Thymus (tissue), 11 donors: ENCODE measurements at regions not wholly inside any gene's neighbourhood (a gene's known extent, or its start where the extent isn't known, plus 50 kb on each side); places are given as distances from the start of the nearest gene placed in this dataset.

Experiments used
- DNase-seq, 9 donors: peaks; one replicate each; pipeline ENCODE4 v3.0.0-alpha.2; 2013; ENCODE audit warnings: low spot score in 9 of 9, low read depth in 6 of 9, missing footprints in 1 of 9
- H3K27ac ChIP-seq, 2 donors: one replicate each; pipeline ENCODE4 v1.5.1; 2013; ENCODE audit warnings: control low read depth in 1 of 2, low read depth in 1 of 2, low read length in 1 of 2, mild to moderate bottlenecking in 1 of 2, moderate library complexity in 1 of 2
- H3K27me3 ChIP-seq, 2 donors: one replicate each; pipeline ENCODE4 v1.5.1; 2013; ENCODE audit warnings: low read length in 1 of 2; ENCODE audit not compliant: control insufficient read depth in 2 of 2, insufficient read depth in 1 of 2
- H3K36me3 ChIP-seq, 2 donors: one replicate each; pipeline ENCODE4 v1.5.1; 2013; ENCODE audit warnings: low read length in 1 of 2, mild to moderate bottlenecking in 1 of 2, moderate library complexity in 1 of 2; ENCODE audit not compliant: control insufficient read depth in 2 of 2, insufficient read depth in 2 of 2
- H3K4me1 ChIP-seq, 2 donors: one replicate each; pipeline ENCODE4 v1.5.1; 2013; ENCODE audit warnings: low read length in 2 of 2; ENCODE audit not compliant: control insufficient read depth in 2 of 2, insufficient read depth in 2 of 2
- H3K4me3 ChIP-seq, 2 donors: one replicate each; pipeline ENCODE4 v1.5.1; 2013; ENCODE audit warnings: low read length in 2 of 2, control low read depth in 1 of 2, mild to moderate bottlenecking in 1 of 2
- H3K9me3 ChIP-seq, 2 donors: one replicate each; pipeline ENCODE4 v1.5.1; 2013; ENCODE audit warnings: low read length in 1 of 2, mild to moderate bottlenecking in 1 of 2; ENCODE audit not compliant: control insufficient read depth in 2 of 2, insufficient read depth in 1 of 2
- WGBS: extraction: QIAGEN DNeasy Blood & Tissue Kit; methylation state at CpG from one replicate; pipeline ENCODE4 v1.1.7; 2013; 5-methylcytosine and 5-hydroxymethylcytosine counted together
- donor health status: healthy.

- no peak for DNase-seq
- H3K9me3 ChIP-seq, result peaks cover 0 to 2% of the 10 kb centered on the region in 2 donors
- H3K4me3 ChIP-seq, result no peak overlapping the region
- WGBS, result 73% methylated on average over 11 of the region's 11 CpGs
- H3K4me1 ChIP-seq, result no peaks in the 10 kb centered on the region
- H3K27ac ChIP-seq, result no peak overlapping the region
- no peaks in the 10 kb centered on the region for H3K36me3 ChIP-seq
- H3K27me3 ChIP-seq, result peaks cover 0 to 3% of the 10 kb centered on the region in 2 donors
Observed at GRCh38 chr6:169891846-169892245, 140.4 kb downstream of the ERMARD start.

- Histone ChIP-seq H3K4me1 (no peaks in the 10 kb centered on the region), H3K9me3 (peaks cover 0 to 2% of the 10 kb centered on the region in 2 donors), H3K27me3 (peaks cover 0 to 3% of the 10 kb centered on the region in 2 donors), H3K4me3 (no peak overlapping the region), H3K36me3 (no peaks in the 10 kb centered on the region), H3K27ac (no peak overlapping the region)
- no peak for DNase-seq
- 74% methylated on average over 8 of the region's 8 CpGs for WGBS
Observed at GRCh38 chr6:169891421-169891820, 140.0 kb downstream of the ERMARD start.

- Histone ChIP-seq H3K36me3 (no peaks in the 10 kb centered on the region), H3K4me1 (no peaks in the 10 kb centered on the region)
- DNase-seq, result no peak
Observed at GRCh38 chr6:169890901-169891300, 139.5 kb downstream of the ERMARD start.

DNA sequence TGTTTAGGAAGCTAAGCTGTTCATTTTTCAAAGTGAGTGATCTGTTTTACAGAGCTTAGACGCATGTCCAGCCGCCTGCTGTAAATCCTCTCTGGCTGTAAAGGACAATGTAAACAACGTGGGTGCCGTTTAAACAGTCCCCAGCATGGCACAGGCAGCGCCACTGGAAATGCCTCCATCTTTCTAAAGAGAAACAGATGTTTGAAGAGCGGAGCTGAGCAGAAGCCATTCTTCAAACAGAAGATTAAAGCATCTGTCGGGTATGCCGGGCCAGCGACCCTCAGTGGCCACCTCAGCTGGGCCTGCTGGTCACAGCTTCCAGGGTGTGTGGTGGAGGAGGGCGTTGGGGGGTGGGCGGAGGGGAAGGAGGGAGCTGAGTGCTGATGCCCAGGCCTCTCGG, 138.6 kb downstream of the ERMARD start:
- 52% methylated on average over 12 of the region's 12 CpGs for WGBS
- Histone ChIP-seq H3K9me3 (peaks cover 0 to 2% of the 10 kb centered on the region in 2 donors), H3K36me3 (no peaks in the 10 kb centered on the region), H3K27ac (no peak overlapping the region), H3K4me1 (no peaks in the 10 kb centered on the region), H3K4me3 (no peak overlapping the region), H3K27me3 (peaks cover 0 to 3% of the 10 kb centered on the region in 2 donors)
- no peak for DNase-seq

More at GRCh38 chr6:169890901-169891300, 139.5 kb downstream of the ERMARD start:
- peaks cover 0 to 2% of the 10 kb centered on the region in 2 donors for H3K9me3 ChIP-seq
- no peak overlapping the region for H3K4me3 ChIP-seq
- 87% methylated on average over 7 of the region's 7 CpGs for WGBS
- H3K27me3 ChIP-seq, result peaks cover 0 to 3% of the 10 kb centered on the region in 2 donors
- no peak overlapping the region for H3K27ac ChIP-seq

- no peak overlapping the region for H3K4me3 ChIP-seq
- H3K9me3 ChIP-seq, result peaks cover 0 to 2% of the 10 kb centered on the region in 2 donors
- no peak for DNase-seq
- no peaks in the 10 kb centered on the region for H3K4me1 ChIP-seq
- no peak overlapping the region for H3K27ac ChIP-seq
- 94% methylated on average over 14 of the region's 14 CpGs for WGBS
- H3K36me3 ChIP-seq, result no peaks in the 10 kb centered on the region
- peaks cover 0 to 3% of the 10 kb centered on the region in 2 donors for H3K27me3 ChIP-seq
Observed at GRCh38 chr6:169887529-169888140, 136.2 kb downstream of the ERMARD start.

GRCh38 chr6:169886631-169887227, 135.3 kb downstream of the ERMARD start:
- H3K27ac ChIP-seq, result no peak overlapping the region
- no peak for DNase-seq

GRCh38 chr6:169885831-169886230, 134.4 kb downstream of the ERMARD start:
- Histone ChIP-seq H3K36me3 (no peaks in the 10 kb centered on the region), H3K4me1 (no peaks in the 10 kb centered on the region), H3K27me3 (peaks cover 0 to 3% of the 10 kb centered on the region in 2 donors), H3K27ac (no peak overlapping the region), H3K4me3 (no peak overlapping the region), H3K9me3 (no peaks in the 10 kb centered on the region)
- 94% methylated on average over 4 of the region's 4 CpGs for WGBS
- DNase-seq, result no peak

More at GRCh38 chr6:169886631-169887227, 135.3 kb downstream of the ERMARD start:
- H3K4me1 ChIP-seq, result no peaks in the 10 kb centered on the region
- H3K9me3 ChIP-seq, result peaks cover 0 to 2% of the 10 kb centered on the region in 2 donors
- WGBS, result 93% methylated on average over 15 of the region's 15 CpGs
- H3K4me3 ChIP-seq, result no peak overlapping the region
- H3K27me3 ChIP-seq, result peaks cover 0 to 3% of the 10 kb centered on the region in 2 donors
- no peaks in the 10 kb centered on the region for H3K36me3 ChIP-seq

DNA sequence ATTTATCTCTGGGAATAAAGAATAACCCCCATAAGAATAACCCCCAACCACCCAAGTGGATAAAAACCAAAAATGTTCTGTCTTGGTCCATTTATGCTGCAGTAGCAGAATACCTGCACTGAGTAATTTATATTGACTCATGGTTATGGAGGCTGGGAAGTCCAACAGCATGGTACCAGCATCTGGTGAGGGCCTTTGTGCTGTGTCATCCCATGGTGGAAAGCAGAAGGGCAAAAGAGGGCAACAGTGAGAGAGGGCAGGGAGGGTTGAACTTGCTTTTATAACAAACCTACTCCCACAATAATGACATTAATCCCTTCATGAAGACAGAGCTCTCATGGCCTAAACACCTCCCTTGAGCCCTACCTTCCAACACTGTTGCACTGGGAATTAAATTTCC, 133.7 kb downstream of the ERMARD start:
- no peaks in the 10 kb centered on the region for H3K9me3 ChIP-seq
- H3K4me3 ChIP-seq, result no peak overlapping the region
- H3K27ac ChIP-seq, result no peak overlapping the region
- H3K4me1 ChIP-seq, result no peaks in the 10 kb centered on the region
- H3K27me3 ChIP-seq, result peaks cover 0 to 4% of the 10 kb centered on the region in 2 donors
- no peaks in the 10 kb centered on the region for H3K36me3 ChIP-seq
- no peak for DNase-seq

- 94% methylated on average over 6 of the region's 6 CpGs for WGBS
- peaks cover 0 to 2% of the 10 kb centered on the region in 2 donors for H3K27me3 ChIP-seq
- DNase-seq, result no peak
- no peaks in the 10 kb centered on the region for H3K4me1 ChIP-seq
- no peaks in the 10 kb centered on the region for H3K9me3 ChIP-seq
- H3K36me3 ChIP-seq, result no peaks in the 10 kb centered on the region
- H3K4me3 ChIP-seq, result no peak overlapping the region
- no peak overlapping the region for H3K27ac ChIP-seq
Observed at GRCh38 chr6:169884158-169884557, 132.7 kb downstream of the ERMARD start.
